ENCODE measurements at regions not wholly inside any gene's neighbourhood (a gene's known extent, or its start where the extent isn't known, plus 50 kb on each side); places are given as distances from the start of the nearest gene placed in this dataset.

DNA sequence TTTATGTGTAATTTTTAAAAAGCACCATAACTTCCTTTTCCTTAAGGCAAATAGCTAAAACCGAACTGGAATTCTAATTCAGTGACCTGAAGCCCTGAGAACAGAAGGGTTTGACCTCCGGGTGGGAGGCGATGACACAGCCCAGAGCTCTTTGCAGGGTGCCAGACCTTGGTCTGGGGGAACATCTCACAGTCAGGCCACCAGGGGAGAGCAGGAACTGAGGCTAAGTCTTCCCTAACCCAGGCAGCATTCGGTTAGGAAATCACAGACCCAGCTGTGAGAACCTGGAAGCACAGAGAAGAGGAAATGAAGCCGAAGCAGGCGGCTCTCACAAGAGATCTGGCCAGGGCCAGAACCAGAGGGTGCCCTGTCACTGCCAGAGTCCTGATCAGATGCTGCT lies 444.8 kb downstream of the TTLL7 start:
- peak; percentile 65; the same call in 1 of the 2 replicates for TF ChIP-seq ZNF423 (CRISPR knock-in tag; IDR thresholded peaks at IDR 0.05)
- TF ChIP-seq EMX1 (CRISPR knock-in tag; IDR thresholded peaks at IDR 0.05) = no peak
- TF ChIP-seq ETV6 (CRISPR knock-in tag; IDR thresholded peaks at IDR 0.05) = peak; percentile 46; the same call in 1 of the 2 replicates
- TF ChIP-seq ZNF281 (CRISPR knock-in tag; IDR thresholded peaks at IDR 0.05) = no peak
- ChIA-PET CTCF (interaction anchor here (1.1 kb wide), 1 partner anchor 20 kb away, joined by 3 read pairs; no protein-coding TSS in a partner anchor), POLR2A (no interaction called here)
- DNase-seq (ENCODE audit: low spot score) (peak; percentile 20), ATAC-seq (peak; percentile 95)
- H3K36me3 Mint-ChIP-seq = no peaks in the 10 kb centered on the region
- no peak overlapping the region for H3K4me3 Mint-ChIP-seq
- no peak overlapping the region; the same call in 1 of the 2 replicates for H3K27ac Mint-ChIP-seq
- H3K9me3 Mint-ChIP-seq = no peaks in the 10 kb centered on the region
- H3K4me1 Mint-ChIP-seq = peaks cover 22% of the 10 kb centered on the region
- no peaks in the 10 kb centered on the region for H3K27me3 Mint-ChIP-seq (ENCODE audit: low read depth)

DNA sequence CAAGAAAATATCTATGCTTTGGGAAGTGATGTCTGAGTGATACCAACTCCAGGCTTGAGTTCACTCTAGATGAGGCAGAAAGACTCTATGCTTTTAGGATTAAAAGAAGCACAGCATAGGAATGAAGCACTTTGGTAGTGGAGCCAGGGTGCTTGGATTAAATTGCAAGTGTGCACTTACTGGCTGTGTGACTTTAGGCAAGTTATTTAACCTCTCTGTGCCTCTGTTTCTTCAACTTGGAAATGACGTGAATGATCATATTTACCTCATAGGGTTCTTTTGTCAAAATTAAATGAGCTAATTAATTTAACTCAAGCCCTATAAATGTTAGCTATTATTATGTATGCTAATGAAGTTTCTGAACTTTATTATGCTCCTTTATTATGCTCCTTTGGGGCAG lies 446.1 kb downstream of the TTLL7 start:
- H3K36me3 Mint-ChIP-seq = no peaks in the 10 kb centered on the region
- ChIA-PET CTCF (no interaction called here), POLR2A (no interaction called here)
- H3K4me3 Mint-ChIP-seq = no peak overlapping the region
- TF ChIP-seq MLX (CRISPR knock-in tag; IDR thresholded peaks at IDR 0.05) = no peak
- TF ChIP-seq CREM (CRISPR knock-in tag; IDR thresholded peaks at IDR 0.05) = no peak
- TF ChIP-seq CTCF (IDR thresholded peaks at IDR 0.05) = no peak
- TF ChIP-seq, protein P1, sequence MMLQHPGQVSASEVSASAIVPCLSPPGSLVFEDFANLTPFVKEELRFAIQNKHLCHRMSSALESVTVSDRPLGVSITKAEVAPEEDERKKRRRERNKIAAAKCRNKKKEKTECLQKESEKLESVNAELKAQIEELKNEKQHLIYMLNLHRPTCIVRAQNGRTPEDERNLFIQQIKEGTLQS (CRISPR knock-in tag; conservative IDR thresholded peaks at IDR 0.05) = no peak
- no peak for TF ChIP-seq GRHL2 (CRISPR knock-in tag; IDR thresholded peaks at IDR 0.05; ENCODE audit: insufficient replicate concordance, severe bottlenecking)
- TF ChIP-seq ZNF263 (CRISPR knock-in tag; IDR thresholded peaks at IDR 0.05; ENCODE audit: low read depth) = no peak
- TF ChIP-seq, protein P2, sequence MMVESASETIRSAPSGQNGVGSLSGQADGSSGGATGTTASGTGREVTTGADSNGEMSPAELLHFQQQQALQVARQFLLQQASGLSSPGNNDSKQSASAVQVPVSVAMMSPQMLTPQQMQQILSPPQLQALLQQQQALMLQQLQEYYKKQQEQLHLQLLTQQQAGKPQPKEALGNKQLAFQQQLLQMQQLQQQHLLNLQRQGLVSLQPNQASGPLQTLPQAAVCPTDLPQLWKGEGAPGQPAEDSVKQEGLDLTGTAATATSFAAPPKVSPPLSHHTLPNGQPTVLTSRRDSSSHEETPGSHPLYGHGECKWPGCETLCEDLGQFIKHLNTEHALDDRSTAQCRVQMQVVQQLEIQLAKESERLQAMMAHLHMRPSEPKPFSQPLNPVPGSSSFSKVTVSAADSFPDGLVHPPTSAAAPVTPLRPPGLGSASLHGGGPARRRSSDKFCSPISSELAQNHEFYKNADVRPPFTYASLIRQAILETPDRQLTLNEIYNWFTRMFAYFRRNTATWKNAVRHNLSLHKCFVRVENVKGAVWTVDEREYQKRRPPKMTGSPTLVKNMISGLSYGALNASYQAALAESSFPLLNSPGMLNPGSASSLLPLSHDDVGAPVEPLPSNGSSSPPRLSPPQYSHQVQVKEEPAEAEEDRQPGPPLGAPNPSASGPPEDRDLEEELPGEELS (CRISPR knock-in tag; IDR thresholded peaks at IDR 0.05) = no peak
- no peak for TF ChIP-seq HMGXB4 (CRISPR knock-in tag; IDR thresholded peaks at IDR 0.05)
- TF ChIP-seq, protein P3, sequence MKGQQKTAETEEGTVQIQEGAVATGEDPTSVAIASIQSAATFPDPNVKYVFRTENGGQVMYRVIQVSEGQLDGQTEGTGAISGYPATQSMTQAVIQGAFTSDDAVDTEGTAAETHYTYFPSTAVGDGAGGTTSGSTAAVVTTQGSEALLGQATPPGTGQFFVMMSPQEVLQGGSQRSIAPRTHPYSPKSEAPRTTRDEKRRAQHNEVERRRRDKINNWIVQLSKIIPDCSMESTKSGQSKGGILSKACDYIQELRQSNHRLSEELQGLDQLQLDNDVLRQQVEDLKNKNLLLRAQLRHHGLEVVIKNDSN (CRISPR knock-in tag; IDR thresholded peaks at IDR 0.05) = no peak
- no peak for TF ChIP-seq SMAD3 (CRISPR knock-in tag; IDR thresholded peaks at IDR 0.05; ENCODE audit: borderline replicate concordance)
- no peak for TF ChIP-seq SOX15 (CRISPR knock-in tag; IDR thresholded peaks at IDR 0.05)
- TF ChIP-seq OVOL2 (CRISPR knock-in tag; IDR thresholded peaks at IDR 0.05; ENCODE audit: borderline replicate concordance) = no peak
- H3K27ac Mint-ChIP-seq = no peak overlapping the region
- DNase-seq (ENCODE audit: low spot score) (no peak), ATAC-seq (no peak)
- no peaks in the 10 kb centered on the region for H3K9me3 Mint-ChIP-seq
- peaks cover 21% of the 10 kb centered on the region for H3K4me1 Mint-ChIP-seq
- no peaks in the 10 kb centered on the region for H3K27me3 Mint-ChIP-seq (ENCODE audit: low read depth)
